Right ventricle myocardium inferior (tissue), 1 donor: ENCODE measurements at regions not wholly inside any gene's neighbourhood (a gene's known extent, or its start where the extent isn't known, plus 50 kb on each side); places are given as distances from the start of the nearest gene placed in this dataset.
"Not testable (repeated sequence)": the region's sequence is repeated elsewhere in the genome, so short reads cannot be mapped to it uniquely, and the experiment has no call there.

ENCODE experiments used
- ATAC-seq: fragments of 200-7000 bp; cut with Tn5 transposase; one replicate; pipeline ENCODE4 v1.9.1; 2020; ENCODE audit warnings: mild to moderate bottlenecking, moderate library complexity
- DNase-seq: peaks from one replicate; pipeline ENCODE4 v3.0.0; 2021; ENCODE audit errors: missing footprints
- intact Hi-C: fragments of 100-400 bp; cut with DNase I; formaldehyde crosslinking; loops from one replicate; pipeline ENCODE4 v1.11.0; 2022
- donor health status: DM: no; HTN: yes; CAD: no; lungs with severe emphysema.

DNA sequence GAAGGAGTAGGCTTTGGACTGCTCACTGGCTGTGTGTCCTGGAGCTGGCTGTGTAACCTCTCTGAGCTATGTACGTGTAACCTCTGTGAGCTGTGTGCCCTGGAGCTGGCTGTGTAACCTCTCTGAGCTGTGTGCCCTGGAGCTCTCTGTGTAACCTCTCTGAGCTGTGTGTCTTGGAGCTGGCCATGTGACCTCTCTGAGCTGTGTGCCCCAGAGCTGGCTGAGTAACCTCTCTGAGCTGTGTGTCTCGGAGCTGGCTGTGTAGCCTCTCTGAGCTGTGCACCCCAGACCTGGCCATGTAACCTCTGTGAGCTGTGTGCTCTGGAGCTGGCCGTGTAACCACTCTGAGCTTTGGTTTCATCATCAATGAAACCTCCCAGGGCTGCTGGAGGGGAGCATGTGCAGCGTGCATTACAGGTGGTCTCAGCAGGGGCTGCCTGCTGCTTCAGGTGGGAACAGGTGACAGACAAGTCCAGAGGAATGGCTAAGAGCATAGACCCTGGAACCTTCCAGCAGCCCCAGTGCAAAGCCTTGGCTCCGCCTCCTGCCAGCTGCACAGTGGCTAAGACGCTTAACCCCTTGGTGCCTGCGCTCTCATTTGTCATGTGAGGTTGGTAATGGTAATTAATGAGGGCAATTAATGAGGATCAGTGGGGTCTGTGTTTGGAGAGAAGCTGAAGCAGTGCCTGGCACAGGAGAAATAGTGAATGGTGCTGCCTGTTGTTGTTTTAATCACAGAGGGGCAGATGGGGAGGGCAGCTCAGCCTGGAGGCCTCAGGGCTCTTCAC lies 86.7 kb downstream of the KATNIP start:
- no peak for DNase-seq
- intact Hi-C loops: no loop called here
- ATAC-seq: no peak

DNA sequence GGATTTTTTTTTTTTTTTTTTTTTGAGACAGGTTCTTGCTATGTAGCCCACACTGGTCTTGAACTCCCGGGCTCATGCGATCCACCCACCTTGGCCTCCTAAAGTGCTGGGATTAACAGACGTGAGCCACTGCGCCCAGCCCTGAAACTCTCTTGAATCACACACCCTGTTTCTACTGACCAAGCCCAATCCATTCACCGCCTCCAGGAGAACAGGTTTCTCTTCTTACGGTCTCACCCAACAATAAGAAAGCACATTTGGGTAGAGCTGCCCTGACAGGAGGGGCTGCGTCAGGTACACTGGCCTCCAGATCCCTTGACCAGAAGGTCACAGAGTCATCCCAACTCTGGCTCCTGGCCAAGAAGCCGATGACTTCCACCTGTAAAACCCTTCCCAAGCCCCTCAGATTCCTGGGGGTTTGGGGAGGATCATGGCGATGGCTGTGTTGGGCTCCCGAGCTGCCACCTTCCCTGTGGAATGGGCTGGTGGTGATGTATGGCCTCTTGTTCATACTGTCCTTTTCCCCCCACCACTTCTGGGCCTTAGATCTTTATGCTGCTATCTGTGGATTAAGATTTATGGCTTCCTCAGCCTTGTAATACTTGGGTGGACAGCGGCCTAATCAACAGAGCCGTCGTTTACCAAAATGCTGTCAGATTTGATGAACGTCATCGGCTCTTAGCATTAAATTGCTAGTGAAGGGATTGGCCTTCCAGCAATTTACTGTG lies 89.1 kb downstream of the KATNIP start:
- intact Hi-C loops: no loop called here
- ATAC-seq (no peak), DNase-seq (no peak)

DNA sequence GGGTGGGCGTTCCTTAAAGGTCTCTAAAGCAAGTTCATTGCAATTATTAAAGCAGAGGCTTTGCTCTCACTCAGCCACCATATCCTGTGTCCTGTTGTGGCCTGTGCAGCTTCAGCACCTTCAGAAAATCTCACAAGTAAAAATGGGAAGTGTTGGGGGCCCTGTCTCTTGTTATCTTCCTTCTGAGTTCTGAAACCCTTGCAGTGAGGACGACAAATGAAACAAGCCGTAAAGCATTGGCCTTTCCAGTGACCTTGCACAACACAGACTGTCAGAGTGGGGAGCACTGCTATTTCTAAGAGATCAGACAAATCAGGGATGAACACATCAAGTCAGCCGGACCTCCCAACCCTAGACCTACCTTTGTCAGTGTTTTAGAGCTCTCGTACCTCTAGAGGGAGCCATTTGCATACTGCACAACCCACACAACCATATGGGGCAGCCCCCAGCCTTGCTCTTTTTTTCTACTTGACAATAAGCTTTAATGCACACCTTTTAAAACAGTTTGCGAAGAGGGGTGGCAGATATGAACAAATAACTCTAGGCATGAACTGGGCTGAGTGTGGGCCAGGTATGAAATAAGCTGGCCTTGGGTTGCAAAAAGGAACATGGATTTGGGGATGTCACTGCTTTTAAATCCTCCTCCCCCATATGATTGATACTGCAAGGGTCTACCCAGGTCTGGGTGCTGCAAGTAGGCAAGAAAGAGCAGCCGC lies 89.8 kb downstream of the KATNIP start:
- intact Hi-C loops: loop anchor here (5.0 kb wide), 2 partner anchors 228 to 433 kb away; no protein-coding TSS in a partner anchor
- DNase-seq (no peak), ATAC-seq (peak; percentile 71)

DNA sequence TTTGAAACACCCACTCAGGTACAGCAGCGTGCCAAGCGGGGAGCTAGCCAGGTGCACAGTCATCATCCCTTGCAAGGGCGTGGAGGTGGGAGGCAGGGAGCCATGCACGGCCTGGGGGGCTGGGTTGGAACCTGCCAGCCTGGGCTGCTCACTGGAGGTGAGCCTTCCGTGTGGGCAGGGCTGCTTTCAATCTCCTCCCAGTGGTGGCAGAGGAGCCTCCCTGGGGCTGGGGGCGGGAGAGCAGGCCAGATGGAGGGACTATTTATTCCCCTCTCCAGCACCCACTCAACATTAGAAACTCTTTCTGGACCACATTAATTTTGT lies 90.3 kb downstream of the KATNIP start:
- no peak for DNase-seq
- no peak for ATAC-seq
- intact Hi-C loops: loop anchor here (5.0 kb wide), 2 partner anchors 227 to 432 kb away; no protein-coding TSS in a partner anchor

DNA sequence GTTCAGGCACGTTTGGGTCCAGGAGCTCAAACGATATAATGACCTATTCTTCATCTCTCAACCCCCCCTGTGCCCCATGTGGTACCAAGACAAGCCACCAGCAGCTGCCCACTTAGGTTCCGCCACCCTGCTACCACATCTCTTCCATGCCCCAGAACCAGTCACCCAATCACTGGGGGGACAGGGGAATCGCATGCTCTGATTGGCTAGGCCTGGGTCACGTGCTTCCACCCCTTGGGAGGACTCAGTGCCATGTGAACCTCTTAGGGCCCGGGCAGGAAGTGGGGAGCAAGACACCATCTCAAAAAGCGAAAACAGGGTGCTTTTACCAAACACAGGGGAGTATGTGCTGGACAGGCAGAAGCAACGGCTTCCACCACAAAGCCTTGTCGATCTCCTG lies 91.3 kb downstream of the KATNIP start:
- DNase-seq (no peak), ATAC-seq (no peak)
- intact Hi-C loops: loop anchor here (5.0 kb wide), 2 partner anchors 226 to 431 kb away; no protein-coding TSS in a partner anchor

DNA sequence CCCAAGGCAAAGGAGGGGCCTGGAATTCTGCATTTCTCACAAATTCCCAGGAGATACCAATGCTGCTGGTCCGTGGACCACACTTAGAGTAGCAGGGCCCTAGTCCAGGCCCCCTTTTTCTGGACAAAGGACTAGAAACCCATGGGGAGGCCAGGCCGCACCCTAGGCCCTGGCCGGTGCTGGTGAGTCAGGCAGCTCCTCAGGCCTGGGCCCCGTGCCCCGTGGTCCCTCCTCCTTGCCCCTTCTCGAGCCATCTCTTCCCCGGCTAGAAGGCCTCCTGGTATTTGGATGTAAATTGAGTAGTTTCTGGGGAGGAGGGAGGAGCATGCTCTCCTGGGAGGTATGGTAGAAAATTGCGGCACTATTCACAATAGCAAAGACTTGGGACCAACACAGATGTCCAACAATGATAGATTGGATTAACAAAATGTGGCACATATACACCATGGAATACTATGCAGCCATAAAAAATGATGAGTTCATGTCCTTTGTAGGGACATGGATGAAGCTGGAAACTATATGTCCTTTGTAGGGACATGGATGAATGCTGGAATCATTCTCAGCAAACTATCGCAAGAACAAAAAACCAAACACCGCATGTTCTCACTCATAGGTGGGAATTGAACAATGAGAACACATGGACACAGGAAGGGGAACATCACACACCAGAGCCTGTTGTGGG lies 91.9 kb downstream of the KATNIP start:
- ATAC-seq, DNase-seq: not testable (repeated sequence)
- intact Hi-C loops: loop anchor here (5.0 kb wide), 2 partner anchors 225 to 430 kb away; no protein-coding TSS in a partner anchor

DNA sequence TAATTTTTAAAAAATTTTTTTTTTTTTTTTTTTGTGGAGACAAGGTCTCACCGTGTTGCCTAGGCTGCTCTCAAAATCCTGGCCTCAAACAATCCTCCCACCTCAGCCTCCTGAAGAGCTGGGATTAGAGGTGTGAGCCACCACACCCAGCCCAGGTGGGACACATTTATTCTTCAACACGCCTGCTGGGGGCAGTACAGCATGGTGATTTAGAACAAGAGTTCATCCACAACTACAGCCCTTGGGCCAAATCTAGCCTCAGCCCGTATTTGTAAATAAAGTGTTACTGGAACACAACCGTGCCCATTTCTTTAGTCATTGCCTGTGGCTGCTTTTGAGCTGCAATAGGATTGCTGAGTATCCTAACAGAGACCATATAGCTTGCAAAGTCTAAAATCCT lies 92.8 kb downstream of the KATNIP start:
- intact Hi-C loops: loop anchor here (5.0 kb wide), 2 partner anchors 225 to 430 kb away; no protein-coding TSS in a partner anchor
- DNase-seq (no peak), ATAC-seq (no peak)

DNA sequence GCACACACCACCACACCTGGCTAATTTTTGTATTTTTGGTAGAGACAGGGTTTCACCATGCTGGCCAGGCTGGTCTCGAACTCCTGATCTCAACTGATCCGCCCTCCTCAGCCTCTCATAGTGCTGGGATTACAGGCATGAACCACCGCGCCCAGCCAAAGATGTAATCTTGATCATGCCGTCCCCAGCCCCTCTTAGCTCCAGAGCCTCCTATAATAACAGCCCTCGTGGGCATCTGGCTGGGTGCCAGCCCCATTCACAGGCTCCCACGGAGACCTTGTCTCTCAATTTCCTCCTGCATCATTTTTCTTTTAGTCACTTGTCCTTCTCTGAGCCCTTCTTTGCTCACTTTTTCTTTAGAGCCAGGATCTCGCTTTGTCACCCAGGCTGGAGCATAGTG lies 94.2 kb downstream of the KATNIP start:
- intact Hi-C loops: loop anchor here (5.0 kb wide), 2 partner anchors 223 to 428 kb away; no protein-coding TSS in a partner anchor
- ATAC-seq (no peak), DNase-seq (no peak)

DNA sequence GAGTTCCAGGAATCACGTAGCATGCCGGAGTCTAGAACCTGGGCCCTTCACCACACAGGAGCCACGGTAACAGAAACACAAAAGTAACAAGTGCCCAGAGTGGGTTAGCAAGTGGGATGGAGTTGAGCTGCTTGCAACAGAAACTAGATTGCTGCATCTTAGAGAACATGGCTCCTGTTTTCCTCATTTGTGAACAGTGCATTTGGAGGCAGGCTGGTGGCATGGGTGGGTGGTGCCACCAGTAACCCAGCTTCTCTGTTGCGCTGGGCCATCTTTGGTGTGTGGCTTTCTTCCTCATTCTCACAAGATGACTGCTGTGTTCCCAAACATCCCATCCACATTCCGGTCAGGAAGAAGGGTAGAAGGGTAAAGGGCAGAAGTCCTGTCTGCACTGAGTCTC lies 95.5 kb downstream of the KATNIP start:
- DNase-seq (no peak), ATAC-seq (no peak)
- intact Hi-C loops: no loop called here

DNA sequence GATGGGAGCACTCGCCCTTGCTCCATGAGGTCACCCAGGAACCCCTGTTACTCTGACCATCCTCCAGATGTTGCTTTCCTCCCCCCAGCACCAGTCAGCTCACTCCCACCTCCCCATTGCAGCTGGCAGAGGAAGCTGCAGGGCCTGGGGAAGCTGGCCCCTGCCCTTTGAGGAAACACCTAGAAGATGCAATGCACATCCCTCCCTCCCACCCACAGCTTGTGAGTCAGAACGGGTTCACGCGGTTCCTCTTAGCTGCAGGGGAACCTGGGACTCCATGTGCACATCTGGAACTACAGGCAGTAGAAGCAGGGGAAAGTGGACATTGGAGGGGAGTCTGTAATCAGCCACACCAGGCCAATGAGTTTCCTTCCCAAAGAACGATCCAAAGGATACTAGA lies 96.9 kb downstream of the KATNIP start:
- ATAC-seq (no peak), DNase-seq (no peak)
- intact Hi-C loops: no loop called here

DNA sequence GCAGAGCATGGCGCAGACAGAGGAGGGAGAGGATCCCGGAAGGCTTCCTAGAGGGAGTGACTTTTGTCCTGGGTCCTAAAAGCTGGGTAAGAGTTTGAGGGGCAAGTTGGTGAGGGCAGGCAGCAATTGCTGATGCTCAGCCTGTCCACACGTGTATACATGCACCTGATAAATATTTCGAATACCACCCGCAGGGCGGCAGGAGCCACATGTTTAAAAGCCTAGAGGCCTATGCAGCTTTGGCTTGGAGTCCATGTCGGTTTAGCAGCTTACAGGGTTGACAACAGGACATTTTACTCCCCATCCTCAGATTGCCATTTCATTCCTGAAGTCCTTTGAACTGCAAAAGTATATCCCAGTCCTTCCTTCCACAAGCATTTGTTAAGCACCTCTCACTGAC lies 99.1 kb downstream of the KATNIP start:
- no peak for ATAC-seq
- intact Hi-C loops: no loop called here

DNA sequence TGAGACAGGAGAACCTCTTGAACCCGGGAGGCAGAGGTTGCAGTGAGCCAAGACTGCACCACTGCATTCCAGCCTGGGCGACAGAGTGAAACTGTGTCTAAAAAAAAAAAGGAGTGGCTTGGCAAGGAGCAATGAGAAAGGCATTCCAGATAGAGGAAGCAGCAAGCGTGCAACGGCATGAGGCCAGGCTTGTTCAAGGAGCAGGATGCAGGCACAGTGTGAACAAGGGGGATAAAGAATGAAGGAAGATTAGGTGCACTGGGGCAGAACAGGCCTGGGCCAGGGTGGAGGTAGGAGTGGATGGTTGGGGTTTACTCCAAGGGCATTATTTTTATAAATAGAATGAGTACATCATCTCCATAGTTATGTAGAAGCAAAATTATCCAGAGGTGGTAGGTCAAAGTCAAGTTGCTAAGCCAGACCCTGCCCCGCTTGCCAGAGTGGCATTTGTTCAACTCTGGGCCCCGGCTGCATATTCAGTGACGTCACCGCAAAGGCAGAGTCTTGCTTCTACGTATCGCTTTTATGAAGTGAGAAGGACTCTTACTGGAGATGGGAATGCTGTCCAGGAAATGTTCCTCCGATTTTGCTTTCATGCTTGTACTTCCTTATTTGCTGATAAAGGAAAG lies 100.2 kb downstream of the KATNIP start:
- intact Hi-C loops: no loop called here
- ATAC-seq (peak; percentile 45), DNase-seq (no peak)

More for the DNA sequence above, 99.1 kb downstream of the KATNIP start:
- DNase-seq: no peak

DNA sequence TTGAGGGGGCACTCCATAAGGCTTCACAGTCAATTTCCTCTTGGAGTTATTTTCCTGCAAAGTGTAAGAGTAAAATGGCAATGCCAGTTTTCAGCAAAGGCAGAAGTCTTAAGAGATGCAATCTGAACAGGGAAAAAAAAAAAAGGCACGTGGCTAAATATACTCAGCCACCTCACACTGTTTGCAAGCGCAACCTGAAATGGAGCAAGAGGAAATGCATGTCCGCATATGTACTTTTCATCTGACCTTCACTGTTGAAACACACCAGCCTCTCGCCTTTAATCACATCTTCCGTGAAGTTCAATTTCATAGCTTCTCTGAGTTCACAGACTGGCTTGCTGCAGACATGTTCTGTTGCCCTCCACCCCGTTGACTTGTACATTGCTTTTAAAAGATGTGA lies 101.4 kb downstream of the KATNIP start:
- ATAC-seq: no peak
- DNase-seq: no peak
- intact Hi-C loops: no loop called here

DNA sequence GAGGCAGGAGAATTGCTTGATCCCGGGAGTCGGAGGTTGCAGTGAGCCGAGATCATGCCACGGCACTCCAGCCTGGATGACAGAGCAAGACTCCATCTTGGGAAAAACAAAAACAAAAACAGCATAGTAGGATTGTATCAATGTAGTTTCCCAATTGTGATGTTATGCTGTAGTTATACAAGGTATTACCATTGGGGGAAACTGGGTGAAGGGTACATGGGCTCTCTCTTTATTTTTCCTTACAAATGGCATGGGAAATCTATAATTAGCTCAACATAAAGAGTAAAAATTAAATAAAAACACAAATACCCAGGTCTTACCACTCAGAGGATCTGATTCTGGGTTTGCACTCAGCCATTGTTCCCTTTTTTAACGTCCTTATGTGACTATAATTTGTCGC lies 107.9 kb downstream of the KATNIP start:
- DNase-seq: no peak
- intact Hi-C loops: no loop called here
- no peak for ATAC-seq

DNA sequence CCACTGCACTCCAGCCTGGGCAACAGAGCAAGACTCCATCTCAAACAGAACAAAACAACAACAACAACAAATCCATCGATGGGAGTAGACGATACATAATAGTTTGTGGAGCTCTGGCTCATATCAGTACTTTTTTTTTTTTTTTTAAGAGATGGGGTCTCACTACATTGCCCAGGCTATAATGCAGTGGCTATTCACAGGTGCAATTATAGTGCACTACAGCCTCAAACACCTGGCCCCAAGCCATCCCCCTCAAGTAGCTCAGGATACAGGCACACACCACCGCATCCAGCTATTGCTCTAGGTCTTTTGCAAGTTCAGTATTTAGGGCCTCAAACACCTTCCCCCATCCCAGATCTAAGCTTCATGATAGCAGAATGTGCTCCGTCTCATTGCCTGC lies 110.6 kb downstream of the KATNIP start:
- no peak for ATAC-seq
- intact Hi-C loops: no loop called here
- no peak for DNase-seq

DNA sequence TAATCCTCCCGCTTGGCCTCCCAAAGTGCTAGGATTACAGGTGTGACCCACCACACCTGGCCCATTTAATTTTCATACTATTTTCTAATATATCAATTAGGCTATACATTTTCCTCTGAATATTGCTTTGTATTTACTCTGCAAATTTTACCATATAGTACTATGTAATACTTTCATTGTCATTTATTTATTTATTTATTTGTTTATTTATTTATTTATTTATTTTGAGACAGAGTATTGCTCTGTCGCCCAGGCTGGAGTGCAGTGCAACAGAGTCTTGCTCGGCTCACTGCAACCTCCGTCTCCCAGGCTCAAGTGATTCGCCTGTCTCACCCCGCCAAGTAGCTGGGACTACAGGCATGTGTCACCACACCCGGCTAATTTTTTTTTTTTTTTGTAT lies 113.3 kb downstream of the KATNIP start:
- intact Hi-C loops, DNase-seq, ATAC-seq: not testable (repeated sequence)

DNA sequence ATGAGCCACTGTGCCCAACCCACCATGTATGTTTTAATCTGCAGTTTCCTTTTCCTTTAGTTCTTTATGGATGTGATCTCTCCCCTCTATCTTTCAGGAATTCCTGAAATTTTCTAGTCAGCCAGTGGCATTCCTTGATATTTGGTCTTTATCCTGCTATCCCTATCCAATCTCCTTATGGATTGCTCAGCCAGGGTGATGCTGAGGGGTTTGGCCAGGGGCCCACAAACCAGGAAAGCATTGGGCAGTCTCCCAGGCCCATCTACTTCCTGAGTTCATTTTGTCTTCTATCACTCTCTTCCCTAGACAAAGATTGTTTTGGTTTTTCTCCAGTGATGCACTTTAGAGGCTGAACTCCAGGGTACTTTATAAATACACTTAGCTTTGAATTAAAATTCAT lies 115.9 kb downstream of the KATNIP start:
- no peak for ATAC-seq
- intact Hi-C loops: no loop called here
- DNase-seq: no peak

DNA sequence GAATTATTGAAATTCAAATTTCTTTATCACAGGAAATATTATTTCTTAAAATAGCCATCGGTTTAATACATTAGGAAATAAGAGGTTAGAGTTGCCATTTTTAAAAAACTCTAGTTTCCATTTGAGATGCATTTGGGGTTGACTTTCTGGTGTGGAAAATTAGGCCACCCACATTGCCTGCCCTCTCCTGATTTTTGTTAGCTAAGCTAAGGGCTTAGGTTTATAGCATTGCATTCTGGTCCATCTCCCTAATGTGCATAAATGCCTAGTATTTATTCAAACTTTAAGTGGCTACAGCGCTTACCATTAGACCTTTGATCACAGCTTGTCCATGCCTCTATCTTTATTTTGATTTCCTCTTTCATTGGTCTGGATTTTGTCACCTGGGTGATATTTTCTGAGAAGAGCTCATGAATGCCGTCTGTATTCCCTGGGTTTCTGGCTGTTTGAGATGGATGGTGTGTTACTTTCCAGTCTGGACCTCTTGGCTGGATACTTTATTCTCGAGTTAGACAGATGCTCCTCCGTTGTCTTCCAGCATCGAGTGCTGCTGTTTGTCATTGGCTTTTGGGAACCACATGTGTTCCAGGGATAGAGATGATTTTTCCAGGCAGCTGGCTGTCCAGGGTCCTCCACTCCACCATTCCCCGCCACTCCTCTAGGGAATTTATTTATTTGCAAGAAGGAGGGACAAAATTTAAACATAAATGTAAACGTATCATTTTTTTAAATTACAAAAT lies 120.3 kb downstream of the KATNIP start:
- ATAC-seq (no peak), DNase-seq (no peak)
- intact Hi-C loops: no loop called here
